OCI-LY7 (cell line): ENCODE measurements at regions not wholly inside any gene's neighbourhood (a gene's known extent, or its start where the extent isn't known, plus 50 kb on each side); places are given as distances from the start of the nearest gene placed in this dataset.

Experiments
- EZH2phosphoT487 ChIP-seq: fragments of 200-600 bp; sonication (generic); IDR thresholded peaks from 2 replicates; pipeline ENCODE4 v1.6.1; 2018; ENCODE audit warnings: low read depth, borderline replicate concordance, mild to moderate bottlenecking, mixed run types, antibody characterized with exemption, low read length, moderate library complexity, mixed read lengths
- TF ChIP-seq, protein P1 (sequence below): fragments of 200-600 bp; sonication (generic); conservative IDR thresholded peaks from 2 replicates; pipeline ENCODE4 v1.5.1; 2014; ENCODE audit warnings: mild to moderate bottlenecking, antibody characterized with exemption, low read length, moderate library complexity, mixed read lengths

DNA sequence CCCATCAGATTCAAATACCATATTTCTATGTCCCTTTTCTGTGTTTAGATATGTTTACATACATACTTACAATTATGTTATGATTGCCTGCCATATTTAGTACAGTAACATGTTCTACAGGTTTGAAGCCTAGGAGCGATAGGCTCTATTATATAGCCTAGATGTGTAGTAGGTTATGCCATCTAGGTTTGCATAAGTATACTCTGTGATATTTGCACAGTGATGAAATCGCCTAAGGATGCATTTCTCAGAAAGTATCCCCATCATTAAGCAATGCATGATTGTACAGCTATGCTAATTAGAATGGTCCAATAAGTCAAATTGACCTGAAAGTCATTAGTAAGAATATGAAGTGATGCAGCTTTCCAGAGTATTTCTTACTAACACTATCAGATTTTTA is 1171.7 kb upstream of the LRRTM3 start:
- TF ChIP-seq, protein P1, sequence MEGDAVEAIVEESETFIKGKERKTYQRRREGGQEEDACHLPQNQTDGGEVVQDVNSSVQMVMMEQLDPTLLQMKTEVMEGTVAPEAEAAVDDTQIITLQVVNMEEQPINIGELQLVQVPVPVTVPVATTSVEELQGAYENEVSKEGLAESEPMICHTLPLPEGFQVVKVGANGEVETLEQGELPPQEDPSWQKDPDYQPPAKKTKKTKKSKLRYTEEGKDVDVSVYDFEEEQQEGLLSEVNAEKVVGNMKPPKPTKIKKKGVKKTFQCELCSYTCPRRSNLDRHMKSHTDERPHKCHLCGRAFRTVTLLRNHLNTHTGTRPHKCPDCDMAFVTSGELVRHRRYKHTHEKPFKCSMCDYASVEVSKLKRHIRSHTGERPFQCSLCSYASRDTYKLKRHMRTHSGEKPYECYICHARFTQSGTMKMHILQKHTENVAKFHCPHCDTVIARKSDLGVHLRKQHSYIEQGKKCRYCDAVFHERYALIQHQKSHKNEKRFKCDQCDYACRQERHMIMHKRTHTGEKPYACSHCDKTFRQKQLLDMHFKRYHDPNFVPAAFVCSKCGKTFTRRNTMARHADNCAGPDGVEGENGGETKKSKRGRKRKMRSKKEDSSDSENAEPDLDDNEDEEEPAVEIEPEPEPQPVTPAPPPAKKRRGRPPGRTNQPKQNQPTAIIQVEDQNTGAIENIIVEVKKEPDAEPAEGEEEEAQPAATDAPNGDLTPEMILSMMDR, result no peak
- no peak for TF ChIP-seq EZH2phosphoT487
